ENCODE measurements at regions not wholly inside any gene's neighbourhood (a gene's known extent, or its start where the extent isn't known, plus 50 kb on each side); places are given as distances from the start of the nearest gene placed in this dataset.

- TF ChIP-seq REPIN1 (CRISPR knock-in tag; IDR thresholded peaks at IDR 0.05; ENCODE audit: borderline replicate concordance, low read depth), result no peak
- TF ChIP-seq, protein P1, sequence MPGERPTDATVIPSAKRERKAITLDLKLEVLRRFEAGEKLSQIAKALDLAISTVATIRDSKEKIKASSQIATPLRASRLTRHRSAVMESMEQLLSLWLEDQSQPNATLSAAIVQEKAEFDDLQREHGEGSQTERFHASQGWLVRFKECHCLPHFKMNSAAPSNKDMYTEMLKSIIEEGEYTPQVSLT (CRISPR knock-in tag; IDR thresholded peaks at IDR 0.05; ENCODE audit: borderline replicate concordance, low read depth), result no peak
- no peak for TF ChIP-seq ZNF562 (CRISPR knock-in tag; IDR thresholded peaks at IDR 0.05; ENCODE audit: borderline replicate concordance)
- TF ChIP-seq SMC3 (IDR thresholded peaks at IDR 0.05; ENCODE audit: low read length), result no peak
- no peak for TF ChIP-seq ZFY (CRISPR knock-in tag; IDR thresholded peaks at IDR 0.05)
- no peak for TF ChIP-seq CCAR2 (optimal IDR thresholded peaks at IDR 0.05; ENCODE audit: low read depth, low read length)
- TF ChIP-seq HNRNPLL (IDR thresholded peaks at IDR 0.05; ENCODE audit: low read depth, low read length, poor library complexity, severe bottlenecking), result no peak
- TF ChIP-seq SATB2 (CRISPR knock-in tag; IDR thresholded peaks at IDR 0.05), result no peak
- TF ChIP-seq, protein P2, sequence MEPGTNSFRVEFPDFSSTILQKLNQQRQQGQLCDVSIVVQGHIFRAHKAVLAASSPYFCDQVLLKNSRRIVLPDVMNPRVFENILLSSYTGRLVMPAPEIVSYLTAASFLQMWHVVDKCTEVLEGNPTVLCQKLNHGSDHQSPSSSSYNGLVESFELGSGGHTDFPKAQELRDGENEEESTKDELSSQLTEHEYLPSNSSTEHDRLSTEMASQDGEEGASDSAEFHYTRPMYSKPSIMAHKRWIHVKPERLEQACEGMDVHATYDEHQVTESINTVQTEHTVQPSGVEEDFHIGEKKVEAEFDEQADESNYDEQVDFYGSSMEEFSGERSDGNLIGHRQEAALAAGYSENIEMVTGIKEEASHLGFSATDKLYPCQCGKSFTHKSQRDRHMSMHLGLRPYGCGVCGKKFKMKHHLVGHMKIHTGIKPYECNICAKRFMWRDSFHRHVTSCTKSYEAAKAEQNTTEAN (CRISPR knock-in tag; conservative IDR thresholded peaks at IDR 0.05), result no peak
- TF ChIP-seq ZBTB7A (CRISPR knock-in tag; IDR thresholded peaks at IDR 0.05), result no peak
- no peak for TF ChIP-seq PTBP1 (IDR thresholded peaks at IDR 0.05; ENCODE audit: low read depth, low read length, poor library complexity, severe bottlenecking)
Observed at GRCh38 chr5:124888622-124889485, 142.4 kb upstream of the ZNF608 start (continued).

DNA sequence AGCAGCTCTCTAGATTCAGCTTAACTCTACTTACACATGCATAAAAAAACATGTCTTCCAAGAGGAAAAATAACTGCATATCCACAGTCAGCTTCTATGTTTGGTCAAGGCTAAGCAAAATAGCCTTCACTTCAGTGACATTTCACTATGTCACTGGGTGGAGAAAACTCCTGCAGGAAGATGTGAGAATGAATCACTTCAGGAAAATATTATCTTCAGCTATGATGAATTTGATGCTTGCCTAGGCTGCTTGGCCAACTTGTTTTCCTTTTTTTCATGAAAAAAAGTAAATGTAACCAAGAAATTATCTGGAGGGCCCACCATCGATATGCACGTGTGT lies 143.0 kb upstream of the ZNF608 start:
- no peak for ATAC-seq
- H3K36me3 ChIP-seq (replicated peaks in 1 of 2; ENCODE audit: control insufficient read depth in 1 of 2, insufficient read depth in 2 of 2, low read length in 2 of 2), result no peaks in the 10 kb centered on the region
- no peak for FAIRE-seq
- ChIA-PET CTCF (ENCODE audit: low intra/inter-chr PET ratio, low total read pairs) (no interaction called here), POLR2A (no interaction called here)
- no peak for TF ChIP-seq ZNF274 (CRISPR knock-in tag; IDR thresholded peaks at IDR 0.05)
- BruUV-seq (replicated peaks), result no TSS peak
- no peaks in the 10 kb centered on the region for H3K27me3 ChIP-seq (ENCODE audit: control insufficient read depth in 1 of 2, insufficient read depth in 2 of 2, low read length in 2 of 2)
- in situ Hi-C loops (cut with HindIII; ENCODE audit: extremely low pct_ligation_motif_present, low pct_unique_long_range_greater_than_20kb) (no loop called here), intact Hi-C loops (cut with micrococcal nuclease; ENCODE audit: unreplicated experiment) (loop anchor here (2.0 kb wide), 1 partner anchor 61 kb away; no protein-coding TSS in a partner anchor)
- no peak for DNase-seq (ENCODE audit: low spot score)
- WGBS (ENCODE audit: low lambda C conversion rate), result 89% methylated on average over 2 of the region's 2 CpGs
- peaks cover 26% of the 10 kb centered on the region for H3K4me1 ChIP-seq (ENCODE audit: insufficient read depth, low read length)
- H3K9me3 ChIP-seq (ENCODE audit: low read length), result no peaks in the 10 kb centered on the region
- no peak overlapping the region for H2AFZ ChIP-seq (ENCODE audit: low read length)
- no peak overlapping the region for H3K9ac ChIP-seq (ENCODE audit: insufficient read depth, low read depth, low read length)
- no peak overlapping the region for H3K4me2 ChIP-seq (ENCODE audit: low read depth, low read length)
- H4K20me1 ChIP-seq (ENCODE audit: insufficient read depth, low read length), result no peaks in the 10 kb centered on the region
- H3K27ac ChIP-seq (ENCODE audit: extremely low read length, insufficient read depth, low read length), result no peak overlapping the region
- no peak overlapping the region for H3K4me3 ChIP-seq (replicated peaks in 1 of 3; ENCODE audit: insufficient read depth in 1 of 3, low read depth in 2 of 3, low read length in 3 of 3)
- H3K79me2 ChIP-seq (ENCODE audit: insufficient read depth, low read length), result no peaks in the 10 kb centered on the region

Measured in HepG2 (cell line).